Neural cell (in vitro differentiated cells): ENCODE measurements at regions not wholly inside any gene's neighbourhood (a gene's known extent, or its start where the extent isn't known, plus 50 kb on each side); places are given as distances from the start of the nearest gene placed in this dataset.

Experiments
- H2AFZ ChIP-seq: fragments of 200-600, 300-800 bp; sonication (generic), shearing (Covaris generic); 2 replicates; pipeline ENCODE4 v1.6.0; 2014; ENCODE audit warnings: low read depth, mild to moderate bottlenecking, antibody characterized with exemption, low read length, moderate library complexity
- H3F3A ChIP-seq: fragments of 200-600 bp; shearing (Covaris generic); 2 replicates; pipeline ENCODE4 v1.6.1; 2016; ENCODE audit warnings: mild to moderate bottlenecking, moderate library complexity, mixed read lengths, antibody characterized with exemption, low read length; ENCODE audit not compliant: insufficient read depth, poor library complexity, severe bottlenecking
- H3K27ac ChIP-seq: fragments of 200-600, 300-800 bp; sonication (generic), shearing (Covaris generic); 2 replicates; pipeline ENCODE4 v1.5.1; 2014; ENCODE audit warnings: mild to moderate bottlenecking, low read length, moderate library complexity
- H3K27me3 ChIP-seq: fragments of 300-800, 200-600 bp; sonication (generic), shearing (Covaris generic); 2 replicates; pipeline ENCODE4 v1.6.0; 2014; ENCODE audit warnings: mild to moderate bottlenecking, low read depth, low read length, moderate library complexity; ENCODE audit not compliant: insufficient read depth
- H3K36me3 ChIP-seq: fragments of 300-800, 200-600 bp; sonication (generic), shearing (Covaris generic); 2 replicates; pipeline ENCODE4 v1.5.1; 2014; ENCODE audit warnings: mild to moderate bottlenecking, antibody characterized with exemption, low read length, moderate library complexity; ENCODE audit not compliant: insufficient read depth
- H3K4me2 ChIP-seq: fragments of 300-800, 200-600 bp; sonication (generic), shearing (Covaris generic); 2 replicates; pipeline ENCODE4 v1.6.0; 2014; ENCODE audit warnings: mild to moderate bottlenecking, low read length
- H3K4me3 ChIP-seq: fragments of 300-800, 200-600 bp; sonication (generic), shearing (Covaris generic); 2 replicates; pipeline ENCODE4 v1.5.1; 2014; ENCODE audit warnings: mild to moderate bottlenecking, low read length, moderate library complexity
- H3K79me2 ChIP-seq: fragments of 200-600 bp; shearing (Covaris generic); replicated peaks from 2 replicates; pipeline ENCODE4 v1.6.0; 2014; ENCODE audit warnings: mild to moderate bottlenecking, low read length, moderate library complexity; ENCODE audit not compliant: insufficient read depth
- H3K9ac ChIP-seq: fragments of 300-800, 200-600 bp; sonication (generic), shearing (Covaris generic); 2 replicates; pipeline ENCODE4 v1.6.1; 2016; ENCODE audit warnings: mild to moderate bottlenecking, low read length, mixed read lengths
- H3K9me2 ChIP-seq: fragments of 200-600 bp; shearing (Covaris generic); 2 replicates; pipeline ENCODE4 v1.6.1; 2016; ENCODE audit warnings: mild to moderate bottlenecking, low read length, mixed read lengths; ENCODE audit not compliant: insufficient read depth
- H3K9me3 ChIP-seq: fragments of 200-600, 300-800 bp; sonication (generic), shearing (Covaris generic); 2 replicates; pipeline ENCODE4 v1.6.1; 2016; ENCODE audit warnings: mild to moderate bottlenecking, mixed run types, low read length, moderate library complexity, mixed read lengths
- H4K20me1 ChIP-seq: fragments of 200-600 bp; shearing (Covaris generic); 2 replicates; pipeline ENCODE4 v1.6.1; 2016; ENCODE audit warnings: mild to moderate bottlenecking, mixed run types; ENCODE audit not compliant: insufficient read depth
- CTCF ChIP-seq: fragments of 450-650 bp; IDR thresholded peaks from 2 replicates; pipeline ENCODE4 v1.5.1; 2014; ENCODE audit warnings: antibody characterized with exemption, mild to moderate bottlenecking, moderate library complexity; ENCODE audit not compliant: poor library complexity, severe bottlenecking
- EP300 ChIP-seq: fragments of 450-650 bp; conservative IDR thresholded peaks from 2 replicates; pipeline ENCODE4 v1.6.1; 2014; ENCODE audit warnings: antibody characterized with exemption, mild to moderate bottlenecking, moderate library complexity; ENCODE audit not compliant: poor library complexity, severe bottlenecking
- EZH2 ChIP-seq: fragments of 200-600, 300-800 bp; shearing (Covaris generic), sonication (generic); IDR thresholded peaks from 2 replicates; pipeline ENCODE4 v1.6.1; 2014; ENCODE audit warnings: antibody characterized with exemption, low read length, borderline replicate concordance, mild to moderate bottlenecking; ENCODE audit not compliant: insufficient read depth, poor library complexity, severe bottlenecking
- MXI1 ChIP-seq: fragments of 450-650 bp; conservative IDR thresholded peaks from 2 replicates; pipeline ENCODE4 v1.6.1; 2014; ENCODE audit warnings: antibody characterized with exemption, mild to moderate bottlenecking; ENCODE audit not compliant: poor library complexity, severe bottlenecking
- POLR2AphosphoS5 ChIP-seq: IDR thresholded peaks from 2 replicates; pipeline ENCODE4 v1.6.1; 2012
- RAD21 ChIP-seq: fragments of 450-650 bp; conservative IDR thresholded peaks from 2 replicates; pipeline ENCODE4 v1.6.1; 2014; ENCODE audit warnings: antibody characterized with exemption, mild to moderate bottlenecking, moderate library complexity
- REST ChIP-seq: IDR thresholded peaks from 2 replicates; pipeline ENCODE4 v1.6.1; 2012; ENCODE audit warnings: borderline replicate concordance
- SMC3 ChIP-seq: fragments of 450-650 bp; conservative IDR thresholded peaks from 2 replicates; pipeline ENCODE4 v1.6.1; 2014; ENCODE audit warnings: antibody characterized with exemption, mild to moderate bottlenecking, moderate library complexity; ENCODE audit not compliant: poor library complexity
- TAF1 ChIP-seq: IDR thresholded peaks from 2 replicates; pipeline ENCODE4 v1.6.1; 2012; ENCODE audit warnings: low read depth

- Histone ChIP-seq H4K20me1 (no peaks in the 10 kb centered on the region), H3K9me2 (no peaks in the 10 kb centered on the region), H3K79me2 (no peaks in the 10 kb centered on the region), H3K9me3 (no peaks in the 10 kb centered on the region), H3K27ac (no peak overlapping the region), H3K4me2 (no peak overlapping the region), H3K9ac (no peak overlapping the region), H3K36me3 (no peaks in the 10 kb centered on the region), H3K4me3 (no peak overlapping the region), H3F3A (no peaks in the 10 kb centered on the region), H3K27me3 (no peaks in the 10 kb centered on the region), H2AFZ (no peak overlapping the region)
- TF ChIP-seq EZH2 (no peak), TAF1 (no peak), EP300 (no peak), POLR2AphosphoS5 (no peak), MXI1 (no peak), RAD21 (no peak), CTCF (no peak), REST (no peak), SMC3 (no peak)
Measured at GRCh38 chr9:17958363-17958762, 379.5 kb downstream of the SH3GL2 start.

GRCh38 chr9:17962747-17963146 is 383.9 kb downstream of the SH3GL2 start:
- no peaks in the 10 kb centered on the region for H3K79me2 ChIP-seq
- no peak overlapping the region for H3K4me3 ChIP-seq
- H3K27ac ChIP-seq = no peak overlapping the region
- H2AFZ ChIP-seq = no peak overlapping the region
- no peaks in the 10 kb centered on the region for H3F3A ChIP-seq
- no peaks in the 10 kb centered on the region for H3K9me2 ChIP-seq
- H3K27me3 ChIP-seq = no peaks in the 10 kb centered on the region
- no peaks in the 10 kb centered on the region for H3K36me3 ChIP-seq
- H3K9ac ChIP-seq = no peak overlapping the region
- H3K4me2 ChIP-seq = no peak overlapping the region
- H3K9me3 ChIP-seq = no peaks in the 10 kb centered on the region
- no peaks in the 10 kb centered on the region for H4K20me1 ChIP-seq
- TF ChIP-seq SMC3 (no peak), CTCF (no peak), EZH2 (no peak), MXI1 (no peak), POLR2AphosphoS5 (no peak), REST (no peak)
